Umbilical cord (tissue), 1 donor: ENCODE measurements at regions not wholly inside any gene's neighbourhood (a gene's known extent, or its start where the extent isn't known, plus 50 kb on each side); places are given as distances from the start of the nearest gene placed in this dataset.
"Not testable (repeated sequence)": the region's sequence is repeated elsewhere in the genome, so short reads cannot be mapped to it uniquely, and the experiment has no call there.

Experiments used
- DNase-seq: peaks from one replicate; pipeline ENCODE4 v3.0.0-alpha.2; 2015; ENCODE audit warnings: low spot score

- DNase-seq, result no peak
Measured at GRCh38 chr15:35282965-35283496, 197.9 kb upstream of the NANOGP8 start.

- no peak for DNase-seq
Measured at GRCh38 chr15:35281515-35281914, 196.4 kb upstream of the NANOGP8 start.

GRCh38 chr15:35279811-35280210 is 194.7 kb upstream of the NANOGP8 start:
- no peak for DNase-seq

DNA sequence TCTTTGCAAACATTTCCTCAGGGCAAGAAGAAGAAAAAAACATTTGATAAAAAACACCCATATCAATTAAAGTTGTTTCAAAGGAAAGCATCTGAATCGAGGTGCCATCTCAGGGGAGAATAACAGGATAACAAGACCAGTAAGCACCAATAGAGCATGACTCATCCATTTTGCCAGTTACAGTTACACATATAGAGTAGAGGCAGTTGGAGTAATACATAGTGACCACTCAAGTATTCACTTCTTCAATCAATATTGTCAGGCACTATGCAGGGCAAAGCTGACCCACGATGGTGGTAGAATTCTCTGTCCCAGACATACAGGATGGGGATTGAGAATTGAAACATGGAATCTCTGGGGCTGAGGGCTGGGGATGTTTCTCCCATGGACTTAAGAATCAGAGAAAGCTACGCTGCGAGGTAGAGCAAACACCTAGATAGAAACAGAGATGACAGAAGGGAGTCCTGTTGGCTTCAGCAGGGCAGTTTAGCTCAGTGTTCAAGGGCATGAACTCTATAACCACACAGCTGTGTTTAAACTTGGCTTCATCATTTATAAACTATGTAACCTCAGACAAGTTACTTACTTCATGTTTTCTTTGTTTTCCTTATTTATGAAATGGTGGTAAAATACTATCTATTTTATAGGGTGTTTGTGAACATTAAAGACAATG is 186.4 kb upstream of the NANOGP8 start:
- DNase-seq, result no peak

GRCh38 chr15:35260941-35261340 is 175.8 kb upstream of the NANOGP8 start:
- no peak for DNase-seq

DNA sequence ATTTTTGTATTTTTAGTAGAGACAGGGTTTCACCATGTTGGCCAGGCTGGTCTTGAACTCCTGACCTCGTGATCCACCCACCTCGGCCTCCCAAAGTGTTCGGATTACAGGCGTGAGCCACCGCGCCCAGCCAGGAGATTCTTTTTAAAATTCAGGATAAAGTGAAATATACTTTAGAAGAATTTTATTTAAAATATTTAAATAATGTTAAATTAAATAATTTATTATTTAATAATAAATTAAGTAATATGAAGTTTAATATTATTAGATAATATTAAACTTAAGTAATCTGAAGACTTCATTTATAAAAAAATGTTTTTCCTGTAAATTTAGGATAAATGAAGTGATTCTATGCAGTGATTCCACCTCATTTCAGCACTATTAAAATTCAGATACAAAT is 175.2 kb upstream of the NANOGP8 start:
- not testable (repeated sequence) for DNase-seq

- no peak for DNase-seq
Measured at GRCh38 chr15:35256551-35256950, 171.5 kb upstream of the NANOGP8 start.

DNA sequence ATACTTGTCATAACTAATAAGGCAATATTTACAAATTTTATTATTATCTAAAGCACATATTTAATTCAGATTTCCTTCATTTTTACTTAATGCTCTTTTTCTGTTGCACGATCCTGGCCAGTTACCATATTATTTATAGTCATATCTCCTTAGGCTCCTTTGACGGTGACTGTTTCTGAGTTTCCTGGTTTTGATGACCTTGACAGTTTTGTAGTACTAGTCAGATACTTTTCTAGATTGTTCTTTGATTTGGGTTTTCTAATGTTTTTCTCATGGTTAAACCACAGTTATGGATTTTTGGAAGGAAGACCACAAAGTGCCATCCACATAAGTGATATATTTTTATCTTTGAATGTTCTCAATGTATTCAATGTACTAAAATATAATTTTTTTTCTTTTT is 171.0 kb upstream of the NANOGP8 start:
- DNase-seq, result no peak

DNA sequence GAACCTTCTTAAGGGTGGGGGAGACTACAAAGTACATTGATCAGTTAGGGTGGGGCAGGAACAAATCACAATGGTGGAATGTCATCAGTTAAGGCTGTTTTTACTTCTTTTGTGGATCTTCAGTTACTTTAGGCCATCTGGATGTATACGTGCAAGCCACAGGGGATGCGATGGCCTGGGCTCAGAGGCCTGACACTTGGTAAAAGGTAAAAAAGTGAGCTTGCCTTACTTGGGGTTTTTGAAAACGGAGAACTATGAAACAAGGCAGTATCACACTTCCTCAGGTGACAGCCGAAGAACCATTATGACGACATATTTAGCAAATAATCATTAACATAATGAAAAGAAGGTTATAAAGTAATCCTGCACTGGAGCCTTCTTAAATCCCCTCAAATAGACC is 169.8 kb upstream of the NANOGP8 start:
- not testable (repeated sequence) for DNase-seq

DNA sequence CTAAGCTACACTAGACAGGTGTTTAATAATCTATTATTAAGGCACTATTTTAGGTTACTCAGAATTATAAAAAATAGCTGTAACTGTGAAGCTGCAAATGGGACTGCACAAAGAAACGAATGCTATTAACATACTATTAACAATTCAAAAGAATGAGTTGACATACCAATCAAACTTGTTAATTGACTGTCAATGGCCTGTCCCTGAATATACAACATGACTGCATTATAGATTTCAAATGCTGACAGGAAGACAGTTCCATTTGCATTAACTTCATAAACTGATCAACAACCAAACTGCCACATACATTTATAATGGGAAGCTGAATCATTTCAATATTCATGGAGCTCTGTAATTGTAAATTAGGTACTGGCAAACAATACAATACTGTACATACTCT is 169.0 kb upstream of the NANOGP8 start:
- no peak for DNase-seq

- no peak for DNase-seq
Measured at GRCh38 chr15:35252351-35252865, 167.3 kb upstream of the NANOGP8 start.

DNA sequence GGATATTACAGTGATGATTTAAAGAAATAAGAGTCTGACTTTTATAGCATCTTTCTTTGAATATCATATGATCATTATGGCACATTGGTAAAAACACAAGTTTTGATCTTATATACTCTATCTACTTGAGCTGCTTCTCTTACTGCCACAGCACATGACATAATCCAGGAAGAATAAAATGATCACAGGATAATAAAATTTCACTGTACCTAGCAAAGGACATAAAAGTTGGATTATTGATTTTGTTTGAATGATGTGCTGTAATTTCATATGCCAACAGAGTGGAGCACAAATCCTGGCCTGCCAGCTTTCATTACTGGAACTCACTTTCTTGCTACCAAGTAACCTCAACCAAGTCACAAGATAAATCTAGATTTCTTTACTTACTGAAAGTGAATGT is 162.1 kb upstream of the NANOGP8 start:
- no peak for DNase-seq

DNA sequence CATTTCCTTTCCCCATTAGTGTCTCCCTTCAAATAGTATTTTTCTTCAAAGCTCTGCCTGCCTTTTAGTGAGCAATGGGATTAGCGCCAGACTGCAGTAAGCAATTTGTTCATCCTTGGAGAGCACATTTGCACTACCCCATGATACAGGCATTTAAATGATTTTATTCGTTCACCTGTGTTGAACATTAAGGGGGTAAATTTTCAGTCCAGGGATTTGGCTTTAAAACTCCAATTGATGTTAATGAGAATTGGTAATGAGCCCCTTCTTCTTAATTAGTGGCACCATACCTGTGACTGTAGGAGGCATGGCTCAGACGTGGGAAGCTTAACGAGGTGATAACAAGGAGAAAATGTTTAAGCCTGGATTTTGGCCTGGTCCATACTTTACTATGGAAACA is 161.4 kb upstream of the NANOGP8 start:
- no peak for DNase-seq

GRCh38 chr15:35245681-35246080 is 160.6 kb upstream of the NANOGP8 start:
- DNase-seq, result not testable (repeated sequence)

DNA sequence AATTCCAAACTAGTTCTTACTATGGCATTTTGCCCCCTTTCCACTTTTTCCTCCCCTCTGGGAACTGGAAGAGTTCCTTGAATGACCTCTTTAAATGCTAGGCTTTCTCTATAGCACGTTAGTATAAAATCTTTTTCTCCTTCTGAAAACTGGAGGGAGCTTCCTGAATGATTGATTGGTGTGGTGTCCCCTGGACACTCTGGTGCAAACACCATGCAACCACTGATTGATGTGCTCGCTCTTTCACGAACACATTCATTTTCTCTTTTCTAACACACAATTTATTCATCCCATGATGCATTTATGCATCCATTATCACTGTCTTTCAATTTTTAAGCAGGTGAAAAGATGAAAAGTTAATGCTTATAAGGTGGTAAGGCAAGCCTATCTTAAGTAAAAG is 159.1 kb upstream of the NANOGP8 start:
- no peak for DNase-seq

DNA sequence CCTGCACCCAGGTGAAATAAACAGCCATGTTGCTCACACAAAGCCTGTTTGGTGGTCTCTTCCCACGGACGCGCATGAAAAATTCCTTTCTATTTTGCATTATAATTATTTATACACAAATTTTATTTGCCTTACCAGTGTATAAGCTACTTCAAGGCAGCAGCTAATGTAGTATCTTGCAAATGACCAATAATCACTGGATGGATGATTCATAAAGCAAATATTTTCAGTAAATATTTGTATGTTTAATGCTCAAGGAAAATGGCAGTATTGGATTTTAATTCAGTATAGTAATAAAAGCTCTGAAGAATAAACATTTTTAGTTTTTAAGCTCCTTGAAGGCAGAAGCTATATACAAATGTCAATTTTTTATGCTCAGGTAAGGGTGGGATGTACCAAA is 158.7 kb upstream of the NANOGP8 start:
- no peak for DNase-seq

- DNase-seq, result not testable (repeated sequence)
Measured at GRCh38 chr15:35239693-35240092, 154.6 kb upstream of the NANOGP8 start.

- not testable (repeated sequence) for DNase-seq
Measured at GRCh38 chr15:35238448-35238847, 153.4 kb upstream of the NANOGP8 start.

GRCh38 chr15:35229085-35229484 is 144.0 kb upstream of the NANOGP8 start:
- DNase-seq, result no peak

DNA sequence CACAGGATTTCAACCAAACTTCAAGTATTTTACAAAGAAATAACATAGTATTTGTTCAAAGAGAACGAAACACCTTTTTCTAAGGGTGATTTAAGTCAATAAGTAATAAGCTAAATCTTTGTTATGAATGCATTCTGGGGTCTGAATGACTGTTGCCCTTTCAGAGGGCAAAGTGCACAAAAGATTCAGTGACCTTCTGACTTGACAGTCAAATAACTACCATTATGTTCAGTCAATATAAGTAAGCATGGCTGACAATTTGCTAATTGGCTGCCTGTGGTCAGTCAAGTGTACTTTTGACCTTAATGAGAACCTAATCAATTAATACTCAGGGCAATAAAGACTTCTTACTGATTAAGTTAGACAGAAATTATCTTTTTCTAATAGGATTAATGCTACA is 133.1 kb upstream of the NANOGP8 start:
- no peak for DNase-seq

- DNase-seq, result no peak
Measured at GRCh38 chr15:35215093-35215492, 130.0 kb upstream of the NANOGP8 start.

- no peak for DNase-seq
Measured at GRCh38 chr15:35211240-35211902, 126.3 kb upstream of the NANOGP8 start.

GRCh38 chr15:35210370-35210769 is 125.3 kb upstream of the NANOGP8 start:
- DNase-seq, result no peak
